Neuronal stem cell (in vitro differentiated cells): ENCODE measurements at regions not wholly inside any gene's neighbourhood (a gene's known extent, or its start where the extent isn't known, plus 50 kb on each side); places are given as distances from the start of the nearest gene placed in this dataset.
A peak's percentile ranks its signal among the peaks of the same experiment; 100 is the strongest.

Source experiments
- DNase-seq: peaks from one replicate; pipeline ENCODE4 v3.0.0-alpha.2; 2013; ENCODE audit warnings: low spot score
- H2AFZ ChIP-seq: one replicate; pipeline ENCODE4 v1.6.1; 2013; ENCODE audit warnings: mild to moderate bottlenecking, low read length, inconsistent platforms
- H2AK5ac ChIP-seq: 2 replicates; pipeline ENCODE4 v1.6.1; 2013; ENCODE audit warnings: low read depth, mild to moderate bottlenecking, inconsistent platforms, low read length, moderate library complexity, mixed read lengths
- H2BK120ac ChIP-seq: 2 replicates; pipeline ENCODE4 v1.6.1; 2013; ENCODE audit warnings: low read depth, mild to moderate bottlenecking, inconsistent platforms, low read length, moderate library complexity, mixed read lengths
- H2BK12ac ChIP-seq: one replicate; pipeline ENCODE4 v1.6.1; 2013; ENCODE audit warnings: low read length, inconsistent platforms
- H2BK15ac ChIP-seq: 2 replicates; pipeline ENCODE4 v1.6.1; 2013; ENCODE audit warnings: mild to moderate bottlenecking, low read length, inconsistent platforms, mixed read lengths
- H2BK5ac ChIP-seq: one replicate; pipeline ENCODE4 v1.6.1; 2013; ENCODE audit warnings: inconsistent platforms, mild to moderate bottlenecking, low read length, moderate library complexity
- H3K14ac ChIP-seq: one replicate; pipeline ENCODE4 v1.6.1; 2013; ENCODE audit warnings: low read length, inconsistent platforms
- H3K18ac ChIP-seq: 2 replicates; pipeline ENCODE4 v1.6.1; 2013; ENCODE audit warnings: low read length, inconsistent platforms
- H3K23ac ChIP-seq: 2 replicates; pipeline ENCODE4 v1.6.1; 2013; ENCODE audit warnings: low read depth, mild to moderate bottlenecking, mixed read lengths, low read length, inconsistent platforms; ENCODE audit not compliant: poor library complexity
- H3K27ac ChIP-seq: replicated peaks from 3 replicates; pipeline ENCODE4 v1.5.1; 2013; ENCODE audit warnings: low read length, inconsistent platforms
- H3K27me3 ChIP-seq, 3 experiments: 2 replicates each; pipeline ENCODE4 v1.6.1; 2013; ENCODE audit warnings: low read length in 3 of 3, mild to moderate bottlenecking in 2 of 3, inconsistent platforms in 1 of 3, low read depth in 1 of 3, mixed read lengths in 1 of 3, moderate library complexity in 1 of 3; ENCODE audit not compliant: control insufficient read depth in 3 of 3, insufficient read depth in 3 of 3
- H3K36me3 ChIP-seq, 2 donors: replicated peaks in 1 of 2; 2 replicates each; pipeline ENCODE4 v1.6.1; 2013; ENCODE audit warnings: low read length in 2 of 2; ENCODE audit not compliant: control insufficient read depth in 2 of 2, insufficient read depth in 2 of 2
- H3K4ac ChIP-seq: 2 replicates; pipeline ENCODE4 v1.6.1; 2013; ENCODE audit warnings: inconsistent platforms, mild to moderate bottlenecking, low read length, moderate library complexity
- H3K4me1 ChIP-seq, 2 donors: 1 replicate in 1 of 2; 2 replicates in 1 of 2; pipeline ENCODE4 v1.6.1; 2013; ENCODE audit warnings: low read length in 2 of 2, low read depth in 1 of 2; ENCODE audit not compliant: control insufficient read depth in 2 of 2, insufficient read depth in 1 of 2
- H3K4me2 ChIP-seq: one replicate; pipeline ENCODE4 v1.6.1; 2013; ENCODE audit warnings: mild to moderate bottlenecking, low read length, inconsistent platforms; ENCODE audit not compliant: insufficient read depth, poor library complexity, severe bottlenecking
- H3K4me3 ChIP-seq, 2 donors: 2 replicates each; pipeline ENCODE4 v1.5.1; 2013; ENCODE audit warnings: low read length in 2 of 2, mild to moderate bottlenecking in 2 of 2, inconsistent platforms in 1 of 2, moderate library complexity in 1 of 2
- H3K79me1 ChIP-seq: one replicate; pipeline ENCODE4 v1.6.1; 2013; ENCODE audit warnings: low read depth, mild to moderate bottlenecking, inconsistent platforms, low read length, moderate library complexity
- H3K9ac ChIP-seq: one replicate; pipeline ENCODE4 v1.6.1; 2013; ENCODE audit warnings: mild to moderate bottlenecking, low read depth, low read length, inconsistent platforms; ENCODE audit not compliant: poor library complexity
- H3K9me3 ChIP-seq, 2 donors: replicated peaks in 1 of 2; 2 replicates each; pipeline versions ENCODE3 to v1.6.1; 2013; ENCODE audit warnings: low read length in 2 of 2, mild to moderate bottlenecking in 2 of 2, inconsistent platforms in 1 of 2, low read depth in 1 of 2, mixed read lengths in 1 of 2, moderate library complexity in 1 of 2; ENCODE audit not compliant: control insufficient read depth in 2 of 2, insufficient read depth in 1 of 2
- H4K8ac ChIP-seq: one replicate; pipeline ENCODE4 v1.6.1; 2013; ENCODE audit warnings: low read depth, mild to moderate bottlenecking, inconsistent platforms, low read length, moderate library complexity
- H4K91ac ChIP-seq: one replicate; pipeline ENCODE4 v1.6.1; 2013; ENCODE audit warnings: low read length, low read depth, mild to moderate bottlenecking, inconsistent platforms; ENCODE audit not compliant: poor library complexity
- WGBS, 2 donors: extraction: QIAGEN DNeasy Blood & Tissue Kit; methylation state at CpG; one replicate each; pipeline ENCODE4 v1.1.7; 2013; ENCODE audit warnings: missing lambda C conversion rate in 2 of 2, mixed read lengths in 1 of 2; ENCODE audit not compliant: insufficient read length in 2 of 2, insufficient replicate concordance in 1 of 2; ENCODE audit errors: extremely low coverage in 2 of 2; 5-methylcytosine and 5-hydroxymethylcytosine counted together

- no peaks in the 10 kb centered on the region for H3K9me3 ChIP-seq
- no peak overlapping the region for H2AFZ ChIP-seq
- no peak overlapping the region for H3K14ac ChIP-seq
- peaks cover 0 to 5% of the 10 kb centered on the region in 2 donors for H3K4me1 ChIP-seq
- no peak overlapping the region for H2BK15ac ChIP-seq
- DNase-seq, result no peak
- no peak overlapping the region for H3K18ac ChIP-seq
- no peak overlapping the region for H2BK120ac ChIP-seq
- H3K27me3 ChIP-seq, result no peaks in the 10 kb centered on the region
- no peak overlapping the region for H3K4me3 ChIP-seq
- no peak overlapping the region for H3K9ac ChIP-seq
- H3K27ac ChIP-seq, result no peak overlapping the region
- no peak overlapping the region for H4K91ac ChIP-seq
- H3K79me1 ChIP-seq, result no peaks in the 10 kb centered on the region
- H4K8ac ChIP-seq, result no peak overlapping the region
- no peaks in the 10 kb centered on the region for H3K36me3 ChIP-seq
- no peak overlapping the region for H3K4ac ChIP-seq
- no peak overlapping the region for H3K23ac ChIP-seq
- H2AK5ac ChIP-seq, result no peak overlapping the region
- H3K4me2 ChIP-seq, result no peak overlapping the region
- no peak overlapping the region for H2BK5ac ChIP-seq
- no peak overlapping the region for H2BK12ac ChIP-seq
- WGBS, 2 donors, result no CpG with 5 or more reads among the region's 2 CpGs
Measured at GRCh38 chr1:208646431-208646830, 402.2 kb upstream of the PLXNA2 start.

GRCh38 chr1:208648146-208648545 lies 404.0 kb upstream of the PLXNA2 start:
- Histone ChIP-seq H2BK15ac (no peak overlapping the region), H3K9ac (no peak overlapping the region), H3K79me1 (no peaks in the 10 kb centered on the region), H2AFZ (no peak overlapping the region), H3K27ac (no peak overlapping the region), H3K36me3 (no peaks in the 10 kb centered on the region), H3K23ac (no peak overlapping the region), H3K4ac (no peak overlapping the region), H4K8ac (no peak overlapping the region), H4K91ac (no peak overlapping the region), H3K18ac (no peak overlapping the region), H3K27me3 (no peaks in the 10 kb centered on the region), H3K9me3 (no peaks in the 10 kb centered on the region), H3K4me1 (peaks cover 0 to 2% of the 10 kb centered on the region in 2 donors), H2BK12ac (no peak overlapping the region), H3K4me3 (no peak overlapping the region), H2BK120ac (no peak overlapping the region), H2BK5ac (no peak overlapping the region), H3K4me2 (no peak overlapping the region), H2AK5ac (no peak overlapping the region), H3K14ac (no peak overlapping the region)
- WGBS, 2 donors, result no CpG with 5 or more reads among the region's 3 CpGs
- DNase-seq, result no peak

- Histone ChIP-seq H4K8ac (no peak overlapping the region), H3K36me3 (no peaks in the 10 kb centered on the region), H3K79me1 (no peaks in the 10 kb centered on the region), H2BK5ac (no peak overlapping the region), H3K23ac (no peak overlapping the region), H3K4me1 (no peaks in the 10 kb centered on the region), H2BK12ac (no peak overlapping the region), H3K27ac (no peak overlapping the region), H2BK120ac (no peak overlapping the region), H3K27me3 (no peaks in the 10 kb centered on the region), H2AK5ac (no peak overlapping the region), H3K14ac (no peak overlapping the region), H3K4me2 (no peak overlapping the region), H3K9ac (no peak overlapping the region), H3K18ac (no peak overlapping the region), H3K4ac (no peak overlapping the region), H3K4me3 (no peak overlapping the region), H2AFZ (peak overlapping the region; percentile 64), H3K9me3 (no peaks in the 10 kb centered on the region), H2BK15ac (no peak overlapping the region), H4K91ac (no peak overlapping the region)
- no CpG with 5 or more reads among the region's 8 CpGs for whole genome bisulfite sequencing, 2 donors
- peak; percentile 45 for DNase-seq
Measured at GRCh38 chr1:208652296-208653160, 408.3 kb upstream of the PLXNA2 start.

GRCh38 chr1:208653426-208653825 lies 409.2 kb upstream of the PLXNA2 start:
- no peak overlapping the region for H2BK5ac ChIP-seq
- DNase-seq, result no peak
- H4K91ac ChIP-seq, result no peak overlapping the region
- H3K14ac ChIP-seq, result no peak overlapping the region
- H3K9ac ChIP-seq, result no peak overlapping the region
- no peak overlapping the region for H3K27ac ChIP-seq
- no peak overlapping the region for H3K4ac ChIP-seq
- H2BK15ac ChIP-seq, result no peak overlapping the region
- no peak overlapping the region for H3K23ac ChIP-seq
- H3K4me2 ChIP-seq, result no peak overlapping the region
- no peak overlapping the region for H2BK12ac ChIP-seq
- no peaks in the 10 kb centered on the region for H3K79me1 ChIP-seq
- H2AK5ac ChIP-seq, result no peak overlapping the region
- no peak overlapping the region for H3K4me3 ChIP-seq
- H4K8ac ChIP-seq, result no peak overlapping the region
- H3K27me3 ChIP-seq, result no peaks in the 10 kb centered on the region
- no peak overlapping the region for H2AFZ ChIP-seq
- H3K4me1 ChIP-seq, result peaks cover 0 to 1% of the 10 kb centered on the region in 2 donors
- no peaks in the 10 kb centered on the region for H3K36me3 ChIP-seq
- no peak overlapping the region for H2BK120ac ChIP-seq
- no CpG with 5 or more reads among the region's 4 CpGs for WGBS, 2 donors
- no peak overlapping the region for H3K18ac ChIP-seq
- no peaks in the 10 kb centered on the region for H3K9me3 ChIP-seq
